HG03097 (cell line): ENCODE measurements at regions not wholly inside any gene's neighbourhood (a gene's known extent, or its start where the extent isn't known, plus 50 kb on each side); places are given as distances from the start of the nearest gene placed in this dataset.

ENCODE experiments used
- ATAC-seq: cut with Tn5 transposase; IDR thresholded peaks from one replicate; pipeline ENCODE4 v1.9.1; 2021; ENCODE audit not compliant: unreplicated experiment, low FRiP score

DNA sequence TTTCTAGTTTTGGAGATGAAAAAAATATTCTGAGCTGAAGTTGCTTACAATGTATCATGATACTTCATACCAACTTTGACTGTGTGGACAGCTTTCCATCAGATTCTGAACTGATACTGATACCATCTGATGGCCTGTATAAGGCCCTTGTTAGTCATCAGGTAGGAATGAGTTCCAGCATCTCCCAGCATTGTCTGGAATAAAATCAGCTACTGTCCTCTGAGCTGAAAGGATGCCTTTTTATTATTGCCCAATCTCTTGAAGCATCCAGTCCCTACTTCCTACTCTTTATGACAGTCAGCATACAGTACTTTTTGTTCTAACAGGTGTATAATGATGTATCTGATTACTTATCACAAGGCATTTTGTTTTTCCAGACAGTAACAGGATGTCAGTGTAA, 70.6 kb upstream of the EYA4 start:
- no peak for ATAC-seq

DNA sequence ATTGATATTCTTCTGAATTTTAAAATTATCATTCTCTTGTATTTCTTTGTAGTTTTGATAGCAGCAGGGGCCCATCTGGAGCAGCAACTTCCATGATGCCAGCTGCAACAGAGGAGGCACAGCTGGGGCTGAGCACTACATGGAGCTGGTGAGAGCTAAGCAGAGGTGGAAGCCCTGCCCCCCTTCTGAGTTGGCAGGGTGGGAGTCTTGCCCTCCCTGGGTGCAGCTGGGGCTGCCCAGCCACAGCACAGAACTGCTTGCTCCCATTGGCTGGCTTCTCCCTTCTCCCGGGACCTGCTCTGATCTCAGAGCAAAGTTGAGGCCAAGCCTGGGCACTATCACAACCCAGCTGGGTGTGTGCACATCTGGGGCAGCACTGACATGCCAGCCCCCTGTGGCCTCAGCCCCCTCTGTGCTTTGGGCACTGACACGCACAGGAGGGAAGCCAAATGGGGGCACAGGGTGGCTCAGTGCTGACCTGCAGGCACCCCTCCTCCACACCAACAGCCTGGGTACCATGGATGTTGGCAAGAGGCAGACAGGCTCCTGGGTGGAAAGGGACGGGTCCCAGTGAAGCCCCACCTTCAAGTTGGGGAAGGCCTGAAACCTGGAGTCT, 69.1 kb upstream of the EYA4 start:
- no peak for ATAC-seq

- no peak for ATAC-seq
These were observed 67.9 kb upstream of the EYA4 start for GRCh38 chr6:133173276-133173675.

DNA sequence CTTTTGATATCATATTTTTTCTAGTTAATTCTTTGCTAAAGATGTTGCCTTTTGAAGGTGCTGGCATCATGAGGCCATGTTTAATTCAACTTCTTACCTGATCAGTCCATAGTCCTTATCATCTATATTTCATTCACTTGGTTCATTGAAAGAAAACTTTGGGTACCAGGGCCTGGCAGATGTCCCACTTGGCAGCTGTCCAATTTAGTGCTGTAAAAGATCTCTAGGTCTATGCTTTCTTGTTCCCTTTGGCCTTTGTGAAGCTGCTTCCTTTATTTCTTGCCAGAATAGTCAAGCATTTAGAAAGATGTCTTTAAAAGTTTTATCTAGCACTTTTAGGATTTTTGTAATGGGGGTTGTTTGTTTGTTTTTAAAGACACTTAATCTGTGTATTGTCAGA, 61.7 kb upstream of the EYA4 start:
- ATAC-seq = no peak

DNA sequence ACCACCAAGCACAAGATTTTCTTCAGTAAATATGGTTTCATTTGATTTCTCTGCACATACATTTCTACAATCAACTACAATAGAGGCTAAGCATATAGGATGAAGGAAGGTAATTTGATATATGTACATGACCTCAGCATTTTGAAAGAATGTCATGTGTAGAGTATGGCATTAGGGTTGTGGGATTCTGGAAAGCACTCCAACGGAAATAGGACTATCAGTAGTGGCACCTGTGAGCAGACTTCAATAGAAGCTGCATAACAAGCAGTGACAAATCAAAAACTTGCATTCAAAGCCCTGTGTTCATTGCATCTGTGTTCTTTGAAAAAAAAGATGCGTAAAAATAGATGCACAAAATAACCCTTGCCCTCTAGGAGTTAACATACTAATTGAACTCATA, 57.5 kb upstream of the EYA4 start:
- ATAC-seq = no peak

- ATAC-seq = no peak
These were observed 56.3 kb upstream of the EYA4 start for GRCh38 chr6:133184798-133185372.

DNA sequence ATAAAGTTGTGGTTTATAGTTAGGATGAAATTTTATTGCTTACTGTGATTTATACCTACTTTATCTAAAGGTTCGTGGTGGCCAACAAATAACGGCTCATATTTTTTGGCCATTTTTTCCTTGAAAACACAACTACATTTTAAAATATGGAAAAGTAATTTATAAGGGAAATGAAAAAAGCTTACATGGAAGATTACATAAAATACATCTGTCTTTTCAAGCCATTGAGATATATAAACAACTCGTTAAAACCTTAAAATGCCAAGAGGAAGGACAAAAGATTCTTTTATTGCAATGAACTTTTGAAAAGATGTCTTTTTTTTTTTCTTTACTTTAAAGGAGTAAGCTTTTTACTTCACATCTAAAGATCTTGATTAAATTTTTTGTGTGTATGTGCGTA, 55.4 kb upstream of the EYA4 start:
- ATAC-seq = no peak

- no peak for ATAC-seq
These were observed 54.0 kb upstream of the EYA4 start for GRCh38 chr6:133187114-133187513.

GRCh38 chr6:133187657-133188453, 53.3 kb upstream of the EYA4 start:
- no peak for ATAC-seq

DNA sequence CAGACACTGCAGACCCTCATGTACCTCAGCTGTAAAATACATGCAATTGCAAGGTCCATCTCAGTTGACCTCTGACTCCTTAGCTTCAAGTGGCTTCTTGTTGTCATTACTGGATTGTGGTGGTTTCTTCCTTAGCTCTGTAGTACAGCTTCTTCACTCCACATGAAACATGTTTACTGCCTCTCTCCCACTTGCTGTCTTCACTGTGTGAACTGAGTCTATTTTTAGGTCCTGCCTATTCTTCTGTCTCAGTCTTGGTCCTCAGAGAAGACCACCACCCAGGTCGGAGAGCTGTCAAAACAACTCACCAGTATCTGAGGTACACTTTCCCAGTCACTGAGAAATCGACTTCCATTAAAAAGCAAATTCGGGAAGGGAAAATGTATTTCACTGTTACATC, 50.2 kb upstream of the EYA4 start:
- ATAC-seq = no peak

DNA sequence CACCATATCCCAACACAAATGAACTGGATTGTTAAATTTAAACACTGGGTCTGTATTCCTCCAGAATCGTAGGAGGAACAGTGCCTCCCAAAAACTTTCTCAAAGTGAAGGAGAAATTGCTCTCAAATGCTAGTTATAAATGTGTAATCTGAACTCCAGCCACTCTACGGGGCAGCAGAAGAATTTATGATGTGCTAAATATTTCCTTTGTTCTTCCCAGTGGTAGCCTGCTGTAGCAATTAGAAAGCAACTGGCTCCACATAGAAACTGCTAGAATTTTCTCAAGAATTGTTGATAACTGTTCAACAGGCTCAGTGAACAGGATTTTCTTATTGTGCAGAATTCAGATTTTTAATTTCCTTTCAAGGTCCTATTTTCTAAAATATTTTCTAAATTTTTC, 49.8 kb upstream of the EYA4 start:
- no peak for ATAC-seq
